Epidermal melanocyte (primary cell): ENCODE measurements at regions not wholly inside any gene's neighbourhood (a gene's known extent, or its start where the extent isn't known, plus 50 kb on each side); places are given as distances from the start of the nearest gene placed in this dataset.

Experiments used
- DNase-seq: peaks from one replicate; pipeline ENCODE4 v3.0.0; 2011; ENCODE audit warnings: low spot score; ENCODE audit not compliant: insufficient read length

- DNase-seq, result no peak
Measured at GRCh38 chr12:126076515-126076914, 1011.3 kb downstream of the AACS start.

- DNase-seq, result no peak
Measured at GRCh38 chr12:126083926-126084325, 1018.7 kb downstream of the AACS start.

- DNase-seq, result no peak
Measured at GRCh38 chr12:126084480-126084879, 1019.2 kb downstream of the AACS start.

GRCh38 chr12:126086242-126086641, 1021.0 kb downstream of the AACS start:
- no peak for DNase-seq

GRCh38 chr12:126087692-126088091, 1022.5 kb downstream of the AACS start:
- no peak for DNase-seq

GRCh38 chr12:126093908-126094307, 1028.7 kb downstream of the AACS start:
- no peak for DNase-seq

- no peak for DNase-seq
Measured at GRCh38 chr12:126095748-126096510, 1030.7 kb downstream of the AACS start.

- no peak for DNase-seq
Measured at GRCh38 chr12:126106706-126107105, 1041.5 kb downstream of the AACS start.

GRCh38 chr12:126107659-126108058, 1042.4 kb downstream of the AACS start:
- no peak for DNase-seq

GRCh38 chr12:126108247-126108646, 1043.0 kb downstream of the AACS start:
- DNase-seq, result no peak

- no peak for DNase-seq
Measured at GRCh38 chr12:126112141-126112540, 1046.9 kb downstream of the AACS start.

GRCh38 chr12:126112849-126113248, 1047.6 kb downstream of the AACS start:
- no peak for DNase-seq

- no peak for DNase-seq
Measured at GRCh38 chr12:126114441-126114840, 1049.2 kb downstream of the AACS start.

- DNase-seq, result no peak
Measured at GRCh38 chr12:126117502-126117901, 1052.3 kb downstream of the AACS start.

GRCh38 chr12:126139355-126139754, 1074.1 kb downstream of the AACS start:
- no peak for DNase-seq

- no peak for DNase-seq
Measured at GRCh38 chr12:126144603-126145002, 1079.4 kb downstream of the AACS start.

- DNase-seq, result no peak
Measured at GRCh38 chr12:126147321-126147720, 1082.1 kb downstream of the AACS start.

- DNase-seq, result no peak
Measured at GRCh38 chr12:126156806-126157574, 1091.8 kb downstream of the AACS start.

GRCh38 chr12:126157575-126157966, 1092.3 kb downstream of the AACS start:
- DNase-seq, result no peak

- no peak for DNase-seq
Measured at GRCh38 chr12:126159139-126159538, 1093.9 kb downstream of the AACS start.

GRCh38 chr12:126160912-126161311, 1095.7 kb downstream of the AACS start:
- DNase-seq, result no peak

GRCh38 chr12:126163984-126164383, 1098.7 kb downstream of the AACS start:
- DNase-seq, result no peak
